ENCODE measurements at regions not wholly inside any gene's neighbourhood (a gene's known extent, or its start where the extent isn't known, plus 50 kb on each side); places are given as distances from the start of the nearest gene placed in this dataset.

DNA sequence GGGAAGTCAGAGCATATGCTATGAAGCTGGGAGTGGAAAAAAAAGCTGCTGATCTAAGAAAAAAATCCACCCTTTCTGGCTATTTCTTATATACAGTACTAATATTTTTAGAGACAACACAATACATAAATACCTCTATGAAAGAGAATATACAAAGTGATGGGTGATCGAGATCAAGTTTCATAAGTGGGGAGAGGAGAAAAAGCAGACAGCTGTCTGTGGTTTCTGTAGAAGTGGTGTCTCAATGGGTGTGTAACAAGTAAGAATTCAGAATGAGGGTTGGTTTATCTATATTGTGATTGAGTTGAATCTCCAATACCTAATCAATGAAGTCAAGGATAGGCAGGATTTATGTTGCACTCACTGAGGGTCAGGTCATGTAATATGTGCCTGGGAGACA, 191.0 kb downstream of the HNMT start:
- Histone ChIP-seq H3K36me3 (no peaks in the 10 kb centered on the region), H3K4me3 (no peak overlapping the region), H3K27ac (no peak overlapping the region), H3K27me3 (no peaks in the 10 kb centered on the region), H3K9me3 (replicated peaks in 1 of 11) (no peaks in the 10 kb centered on the region), H3K4me2 (no peak overlapping the region), H4K20me1 (no peaks in the 10 kb centered on the region), H3K9ac (no peak overlapping the region), H3K4me1 (no peaks in the 10 kb centered on the region)
- TF ChIP-seq Cebpa-rat (IDR thresholded peaks at IDR 0.05): no peak

DNA sequence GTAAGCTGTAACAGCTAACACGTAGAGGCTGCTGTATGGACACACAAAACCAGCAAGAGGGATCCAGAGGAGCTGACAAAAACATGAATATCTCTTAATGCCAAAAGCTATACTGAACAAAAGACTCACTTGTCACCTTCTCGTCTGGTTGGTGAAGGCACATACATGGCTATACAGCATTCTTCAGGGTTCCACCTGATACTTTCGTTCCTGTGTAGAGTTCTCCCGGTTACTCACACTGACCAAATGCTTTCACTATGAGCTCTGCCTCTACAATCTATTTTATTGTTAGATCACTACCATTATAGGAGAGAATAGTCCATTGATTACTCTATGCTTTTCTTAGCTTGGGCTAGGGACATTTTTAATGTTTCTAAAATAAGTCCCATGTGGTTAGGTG, 193.1 kb downstream of the HNMT start:
- no peaks in the 10 kb centered on the region for H3K4me1 ChIP-seq
- no peak overlapping the region for H3K27ac ChIP-seq
- no peaks in the 10 kb centered on the region for H3K36me3 ChIP-seq
- H4K20me1 ChIP-seq: no peaks in the 10 kb centered on the region
- no peak overlapping the region for H3K4me3 ChIP-seq
- no peak for TF ChIP-seq Cebpa-rat (IDR thresholded peaks at IDR 0.05)
- no peaks in the 10 kb centered on the region for H3K27me3 ChIP-seq
- no peaks in the 10 kb centered on the region for H3K9me3 ChIP-seq (replicated peaks in 1 of 11)
- no peak overlapping the region for H3K9ac ChIP-seq
- H3K4me2 ChIP-seq: no peak overlapping the region

DNA sequence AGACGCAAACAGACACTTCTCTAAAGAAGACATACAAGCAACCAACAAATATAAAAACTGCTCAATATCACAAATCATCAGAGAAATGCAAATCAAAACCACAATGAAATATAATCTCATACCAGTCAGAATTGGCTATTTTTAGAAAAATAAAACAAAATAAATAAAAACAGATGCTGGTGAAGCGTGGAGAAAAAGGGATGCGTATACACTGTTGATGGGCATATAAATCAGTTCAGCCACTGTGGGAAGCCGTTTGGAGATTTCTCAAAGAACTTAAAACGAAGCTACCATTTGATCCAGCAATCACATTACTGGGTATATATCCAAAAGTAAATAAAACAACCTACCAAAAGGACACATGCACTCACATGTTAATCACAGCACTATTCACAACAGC, 206.2 kb downstream of the HNMT start:
- Histone ChIP-seq H3K9me3 (replicated peaks in 1 of 11) (peaks cover 4 to 15% (median 7%) of the 10 kb centered on the region in 11 experiments; a peak in 20 of 22 replicates), H3K27ac (no peak overlapping the region), H4K20me1 (no peaks in the 10 kb centered on the region), H3K4me1 (no peaks in the 10 kb centered on the region), H3K4me3 (no peak overlapping the region), H3K27me3 (no peaks in the 10 kb centered on the region), H3K4me2 (no peak overlapping the region), H3K9ac (no peak overlapping the region), H3K36me3 (no peaks in the 10 kb centered on the region)
- TF ChIP-seq Cebpa-rat (IDR thresholded peaks at IDR 0.05): no peak

DNA sequence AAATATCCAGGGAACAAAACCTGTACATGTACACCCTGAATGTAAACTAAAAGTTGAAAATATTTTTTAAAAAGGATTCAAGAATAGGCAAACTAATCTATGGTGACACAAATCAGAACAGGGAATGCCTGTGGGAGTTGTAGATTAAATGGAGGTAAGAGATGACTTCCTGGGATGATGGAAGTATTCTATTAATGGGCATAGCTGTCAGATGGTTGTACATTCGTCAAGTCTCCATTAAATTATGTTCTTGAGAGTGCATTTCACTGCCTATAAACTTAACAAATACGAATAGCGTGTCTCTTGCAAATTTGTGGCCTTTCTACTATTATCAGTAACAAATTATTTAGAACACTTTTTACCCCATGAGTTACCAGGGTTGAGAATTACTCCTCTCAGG, 207.0 kb downstream of the HNMT start:
- Histone ChIP-seq H3K4me2 (no peak overlapping the region), H3K4me1 (no peaks in the 10 kb centered on the region), H3K27ac (no peak overlapping the region), H3K9ac (no peak overlapping the region), H3K4me3 (no peak overlapping the region), H3K9me3 (replicated peaks in 1 of 11) (peaks cover 0 to 7% (median 0%) of the 10 kb centered on the region in 11 experiments; a peak in 5 of 22 replicates), H3K27me3 (no peaks in the 10 kb centered on the region), H4K20me1 (no peaks in the 10 kb centered on the region), H3K36me3 (no peaks in the 10 kb centered on the region)
- TF ChIP-seq Cebpa-rat (IDR thresholded peaks at IDR 0.05): no peak

DNA sequence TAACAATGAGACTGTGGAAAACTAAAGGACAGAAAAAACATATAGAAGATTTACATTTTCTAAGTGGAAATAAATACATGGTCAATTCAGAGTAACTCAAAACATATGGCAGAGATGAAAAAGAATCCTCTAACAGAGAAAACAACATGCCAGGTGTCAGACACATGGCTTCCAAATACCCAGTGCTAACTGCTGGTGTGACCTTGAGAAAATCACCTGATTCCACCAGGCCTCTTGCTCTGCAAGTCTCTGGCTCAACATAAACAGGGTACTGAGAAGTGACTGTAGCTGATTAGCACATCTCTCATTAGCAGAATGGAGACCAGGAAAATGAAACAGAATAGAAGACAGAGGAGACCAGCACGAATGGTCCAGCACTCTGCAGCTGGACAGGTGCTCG, 210.8 kb downstream of the HNMT start:
- Histone ChIP-seq H3K9ac (no peak overlapping the region), H3K9me3 (replicated peaks in 1 of 11) (peaks cover 0 to 7% (median 0%) of the 10 kb centered on the region in 11 experiments; a peak in 3 of 22 replicates), H3K4me2 (no peak overlapping the region), H3K27ac (no peak overlapping the region), H4K20me1 (no peaks in the 10 kb centered on the region), H3K4me1 (no peaks in the 10 kb centered on the region), H3K27me3 (no peaks in the 10 kb centered on the region), H3K36me3 (no peaks in the 10 kb centered on the region), H3K4me3 (no peak overlapping the region)
- TF ChIP-seq Cebpa-rat (IDR thresholded peaks at IDR 0.05): no peak

DNA sequence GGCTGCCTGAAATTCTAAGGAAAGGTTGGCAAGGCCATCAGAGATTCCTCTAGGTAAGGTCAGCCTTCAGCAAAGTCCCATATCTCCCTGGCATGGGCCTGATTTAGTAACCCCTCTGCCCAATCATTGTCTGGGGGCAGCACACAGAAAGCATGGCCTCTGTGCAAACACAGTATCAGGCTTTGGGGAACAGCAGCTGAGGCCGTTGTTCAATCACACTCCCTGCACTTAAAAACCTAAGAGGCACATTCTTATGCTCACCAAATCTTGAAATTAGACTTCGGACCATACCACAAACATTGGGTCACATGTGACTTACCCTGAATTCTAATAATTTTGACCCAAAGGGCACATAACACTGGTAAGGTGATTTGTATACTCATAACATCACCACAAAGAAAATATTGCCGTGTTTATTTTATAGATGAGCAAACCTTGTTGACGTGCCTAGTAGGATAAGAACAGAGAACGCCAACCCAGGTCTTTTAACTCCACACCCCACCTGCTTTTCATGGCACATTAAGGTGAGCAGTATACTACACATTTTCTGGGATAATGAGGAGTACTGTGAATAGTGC, 212.7 kb downstream of the HNMT start:
- no peaks in the 10 kb centered on the region for H3K27me3 ChIP-seq
- no peak overlapping the region for H3K4me3 ChIP-seq
- peaks cover 0 to 7% (median 0%) of the 10 kb centered on the region in 11 experiments; a peak in 3 of 22 replicates for H3K9me3 ChIP-seq (replicated peaks in 1 of 11)
- H4K20me1 ChIP-seq: no peaks in the 10 kb centered on the region
- H3K4me1 ChIP-seq: no peaks in the 10 kb centered on the region
- no peak overlapping the region for H3K4me2 ChIP-seq
- no peak for TF ChIP-seq Cebpa-rat (IDR thresholded peaks at IDR 0.05)
- no peak overlapping the region for H3K9ac ChIP-seq
- no peak overlapping the region for H3K27ac ChIP-seq
- no peaks in the 10 kb centered on the region for H3K36me3 ChIP-seq

DNA sequence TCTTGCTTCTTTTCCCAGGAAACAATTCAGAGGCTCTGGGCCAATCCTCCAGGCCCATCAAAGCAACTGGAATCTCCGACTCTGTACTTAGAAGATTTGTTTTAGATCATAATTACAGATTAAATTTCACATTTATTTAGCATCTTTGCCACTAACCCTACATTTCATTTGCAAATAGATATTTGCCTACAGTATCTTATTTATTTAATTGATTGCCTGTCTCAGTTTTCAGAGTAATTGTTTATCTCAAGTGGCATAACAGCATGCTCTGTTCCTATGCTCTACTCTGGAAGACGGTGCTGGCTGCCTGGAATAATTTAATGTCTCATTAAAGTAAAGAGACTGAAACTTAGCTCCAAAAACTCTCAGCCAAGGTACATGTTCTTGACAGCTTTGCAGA, 213.4 kb downstream of the HNMT start:
- no peak for TF ChIP-seq Cebpa-rat (IDR thresholded peaks at IDR 0.05)
- no peaks in the 10 kb centered on the region for H4K20me1 ChIP-seq
- H3K27ac ChIP-seq: no peak overlapping the region
- no peak overlapping the region for H3K4me2 ChIP-seq
- no peaks in the 10 kb centered on the region for H3K36me3 ChIP-seq
- H3K9ac ChIP-seq: no peak overlapping the region
- H3K9me3 ChIP-seq (replicated peaks in 1 of 11): peaks cover 0 to 4% (median 0%) of the 10 kb centered on the region in 11 experiments; a peak in 3 of 22 replicates
- no peak overlapping the region for H3K4me3 ChIP-seq
- no peaks in the 10 kb centered on the region for H3K4me1 ChIP-seq
- no peaks in the 10 kb centered on the region for H3K27me3 ChIP-seq

DNA sequence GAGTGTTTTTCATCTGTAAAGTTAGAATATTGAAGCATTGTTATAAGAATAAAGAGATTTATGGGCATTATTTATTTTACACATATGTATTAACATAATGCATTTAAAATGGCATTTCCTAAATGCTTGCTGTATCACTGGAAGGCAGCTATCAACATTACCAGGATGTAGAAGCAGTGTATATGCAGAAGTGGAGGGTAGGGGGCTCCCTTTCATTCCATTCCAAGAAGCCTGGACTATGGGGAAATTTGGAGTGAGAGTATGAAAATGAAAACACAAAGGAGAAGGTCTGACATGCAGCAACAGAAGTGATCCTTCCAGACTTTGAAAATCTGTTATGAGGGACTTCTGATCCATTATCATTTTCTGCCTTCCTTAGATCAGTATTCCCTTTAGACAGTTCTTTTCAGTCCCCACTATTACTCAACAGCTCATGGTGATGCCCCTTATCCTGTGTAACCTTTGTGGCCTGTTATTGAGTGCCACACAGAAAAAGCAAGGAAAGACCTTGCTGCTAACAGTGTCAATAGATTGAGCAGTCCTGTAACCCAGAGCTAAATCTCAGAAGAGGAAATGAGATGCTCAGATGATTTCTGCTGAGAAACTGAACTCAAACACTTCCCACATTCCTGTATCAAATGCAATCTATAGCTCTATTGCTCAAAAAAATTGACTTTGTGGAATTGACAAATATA, 216.6 kb downstream of the HNMT start:
- no peaks in the 10 kb centered on the region for H4K20me1 ChIP-seq
- no peaks in the 10 kb centered on the region for H3K4me1 ChIP-seq
- no peaks in the 10 kb centered on the region for H3K27me3 ChIP-seq
- TF ChIP-seq Cebpa-rat (IDR thresholded peaks at IDR 0.05): no peak
- H3K9me3 ChIP-seq (replicated peaks in 1 of 11): no peaks in the 10 kb centered on the region
- no peak overlapping the region for H3K4me2 ChIP-seq
- no peaks in the 10 kb centered on the region for H3K36me3 ChIP-seq
- no peak overlapping the region for H3K9ac ChIP-seq
- H3K27ac ChIP-seq: no peak overlapping the region
- H3K4me3 ChIP-seq: no peak overlapping the region

DNA sequence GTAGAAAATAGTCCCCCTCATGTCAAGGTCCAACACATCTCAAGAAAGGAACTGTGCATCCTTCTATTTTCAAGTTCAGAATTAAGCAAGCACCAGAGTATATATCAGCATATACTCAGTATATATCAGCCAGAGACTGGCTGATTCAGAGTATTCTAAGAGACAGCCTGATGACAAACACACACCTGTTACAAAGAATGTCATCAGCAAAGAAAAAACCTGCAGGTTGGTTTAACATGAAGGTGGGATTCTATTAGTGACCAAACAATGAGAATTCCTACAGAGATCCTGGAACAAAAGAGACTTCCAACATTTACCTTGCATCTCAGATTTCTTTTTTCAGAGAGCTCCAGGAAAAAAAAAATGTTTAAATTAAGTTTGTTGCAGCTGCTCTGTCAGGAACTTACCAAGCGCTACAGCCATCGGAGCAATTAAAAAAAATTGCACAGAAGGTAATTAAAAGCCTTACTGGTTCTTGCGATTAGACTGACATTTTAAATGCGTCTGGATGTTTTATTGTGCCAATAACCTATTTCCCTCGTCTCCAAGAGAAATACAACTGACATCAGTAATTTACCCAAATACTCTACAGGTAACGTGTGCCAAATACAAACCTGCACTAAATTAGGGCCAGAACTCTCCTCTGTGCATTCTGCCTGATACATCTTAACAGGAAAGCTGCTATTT, 218.1 kb downstream of the HNMT start:
- Histone ChIP-seq H3K27me3 (no peaks in the 10 kb centered on the region), H3K4me1 (no peaks in the 10 kb centered on the region), H3K4me2 (no peak overlapping the region), H3K9me3 (replicated peaks in 1 of 11) (no peaks in the 10 kb centered on the region), H3K27ac (no peak overlapping the region), H3K9ac (no peak overlapping the region), H4K20me1 (no peaks in the 10 kb centered on the region), H3K36me3 (no peaks in the 10 kb centered on the region), H3K4me3 (no peak overlapping the region)
- no peak for TF ChIP-seq Cebpa-rat (IDR thresholded peaks at IDR 0.05)

DNA sequence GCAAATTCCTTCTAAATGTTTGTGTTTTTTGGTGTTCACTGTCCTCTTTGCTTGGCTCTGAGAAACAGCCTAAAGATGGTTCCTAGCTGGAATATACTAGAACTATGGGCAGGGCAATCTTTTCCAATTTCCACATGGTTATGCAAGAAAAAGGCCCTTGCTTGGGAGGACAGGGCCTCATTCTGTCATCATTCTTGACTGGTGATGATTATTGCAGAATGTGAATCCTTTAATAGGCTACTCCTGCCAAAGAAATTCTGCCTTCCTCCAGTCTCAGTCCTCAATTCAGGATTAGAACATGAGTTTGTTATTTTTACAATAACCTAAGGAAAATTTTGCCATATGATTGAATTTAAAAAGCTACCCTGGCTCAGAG, 218.7 kb downstream of the HNMT start:
- Histone ChIP-seq H3K4me2 (no peak overlapping the region), H3K36me3 (no peaks in the 10 kb centered on the region), H3K27me3 (no peaks in the 10 kb centered on the region), H3K9ac (no peak overlapping the region), H3K4me3 (no peak overlapping the region), H3K9me3 (replicated peaks in 1 of 11) (no peaks in the 10 kb centered on the region), H4K20me1 (no peaks in the 10 kb centered on the region), H3K27ac (no peak overlapping the region), H3K4me1 (no peaks in the 10 kb centered on the region)
- no peak for TF ChIP-seq Cebpa-rat (IDR thresholded peaks at IDR 0.05)

All from BLaER1 treated with 17β-estradiol and CSF1 and Interleukin-3, amounts not matched to agents 10 nM and 100 nM (cell line).